Right cardiac atrium (tissue), 5 donors: ENCODE measurements at regions not wholly inside any gene's neighbourhood (a gene's known extent, or its start where the extent isn't known, plus 50 kb on each side); places are given as distances from the start of the nearest gene placed in this dataset.

Experiments
- ATAC-seq, 2 donors: fragments of 200-7000 bp; cut with Tn5 transposase; one replicate each; pipeline versions ENCODE4 v1.8.0 to v1.9.1; 2020; ENCODE audit warnings: moderate library complexity in 2 of 2, mild to moderate bottlenecking in 1 of 2
- DNase-seq, 3 donors: peaks; one replicate each; pipeline ENCODE4 v3.0.0-alpha.2; 2020
- H3K27ac ChIP-seq: one replicate; pipeline ENCODE4 v1.5.1; 2013; ENCODE audit warnings: mild to moderate bottlenecking, low read length, control low read depth, moderate library complexity
- H3K27me3 ChIP-seq: one replicate; pipeline ENCODE4 v1.6.1; 2013; ENCODE audit not compliant: control insufficient read depth, insufficient read depth
- H3K4me1 ChIP-seq: one replicate; pipeline ENCODE4 v1.6.1; 2013; ENCODE audit warnings: low read length; ENCODE audit not compliant: control insufficient read depth, insufficient read depth
- H3K4me3 ChIP-seq: one replicate; pipeline ENCODE4 v1.5.1; 2013; ENCODE audit warnings: low read length, control low read depth
- H3K9me3 ChIP-seq: one replicate; pipeline ENCODE4 v1.6.1; 2013; ENCODE audit warnings: low read length; ENCODE audit not compliant: control insufficient read depth
- WGBS: extraction: QIAGEN DNeasy Blood & Tissue Kit; methylation state at CpG from one replicate; pipeline ENCODE4 v1.1.7; 2013; 5-methylcytosine and 5-hydroxymethylcytosine counted together
- intact Hi-C, 4 donors: fragments of 100-400 bp; cut with DNase I; formaldehyde crosslinking; loops; one replicate each; pipeline versions ENCODE4 v1.11.0 to v1.14.0; 2022 to 2023
- donor health status: healthy with polysubstance abuse.
- donor health status: DM: no; HTN: yes; CAD: no.
- donor health status: DM: no; HTN: no; CAD: no.
- donor health status: DM: no; HTN: yes; CAD: no; lungs with severe emphysema.
- donor health status: DM: yes; HTN: yes; CAD: no.

GRCh38 chr22:23000657-23001347 is 69.5 kb upstream of the GNAZ start:
- H3K4me3 ChIP-seq, result no peak overlapping the region
- DNase-seq (no peak), ATAC-seq (no peak)
- H3K27ac ChIP-seq, result no peak overlapping the region
- no peaks in the 10 kb centered on the region for H3K9me3 ChIP-seq
- WGBS, result 76% methylated on average over 2 of the region's 2 CpGs
- H3K4me1 ChIP-seq, result no peaks in the 10 kb centered on the region
- H3K27me3 ChIP-seq, result no peaks in the 10 kb centered on the region
- intact Hi-C loops, result no loop called here

GRCh38 chr22:23001463-23001862 is 68.9 kb upstream of the GNAZ start:
- Histone ChIP-seq H3K4me3 (no peak overlapping the region), H3K4me1 (no peaks in the 10 kb centered on the region), H3K9me3 (no peaks in the 10 kb centered on the region), H3K27ac (no peak overlapping the region), H3K27me3 (no peaks in the 10 kb centered on the region)
- DNase-seq, result no peak
- no peak for ATAC-seq
- intact Hi-C loops, result no loop called here

- H3K9me3 ChIP-seq, result no peaks in the 10 kb centered on the region
- no peak overlapping the region for H3K27ac ChIP-seq
- intact Hi-C loops, result no loop called here
- no peak overlapping the region for H3K4me3 ChIP-seq
- 84% methylated on average over 2 of the region's 2 CpGs for WGBS
- no peak for ATAC-seq
- H3K4me1 ChIP-seq, result no peaks in the 10 kb centered on the region
- DNase-seq, result no peak
- no peaks in the 10 kb centered on the region for H3K27me3 ChIP-seq
These were observed 67.6 kb upstream of the GNAZ start for GRCh38 chr22:23002612-23003180.

DNA sequence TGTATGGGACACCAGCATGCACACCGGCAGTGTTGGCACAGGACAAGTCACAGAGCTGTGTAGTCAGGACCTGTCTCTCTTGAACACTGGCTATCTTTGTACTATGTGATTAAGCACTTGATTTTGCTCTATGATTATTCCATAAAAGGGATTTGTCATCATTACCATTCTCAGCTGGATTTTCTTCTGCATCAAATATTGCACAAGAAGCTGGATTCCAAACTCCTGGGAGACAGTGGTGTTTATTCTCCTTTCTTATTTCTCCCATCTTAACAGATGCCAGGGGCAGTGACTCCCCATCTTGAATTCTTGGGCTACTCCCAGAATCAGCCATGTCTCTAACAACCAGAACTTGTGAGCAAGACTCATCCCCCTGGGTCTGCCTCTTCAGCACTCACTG is 62.5 kb upstream of the GNAZ start:
- intact Hi-C loops, result no loop called here
- no peak for DNase-seq
- no peak overlapping the region for H3K4me3 ChIP-seq
- no peak overlapping the region for H3K27ac ChIP-seq
- no peaks in the 10 kb centered on the region for H3K4me1 ChIP-seq
- no peaks in the 10 kb centered on the region for H3K27me3 ChIP-seq
- 91% methylated on average over 1 of the region's 1 CpG for WGBS
- no peaks in the 10 kb centered on the region for H3K9me3 ChIP-seq
- ATAC-seq, result no peak

- no peaks in the 10 kb centered on the region for H3K4me1 ChIP-seq
- no peak for DNase-seq
- no peak overlapping the region for H3K27ac ChIP-seq
- H3K27me3 ChIP-seq, result no peaks in the 10 kb centered on the region
- intact Hi-C loops, result no loop called here
- no peak overlapping the region for H3K4me3 ChIP-seq
- ATAC-seq, result no peak
- 82% methylated on average over 2 of the region's 2 CpGs for WGBS
- H3K9me3 ChIP-seq, result no peaks in the 10 kb centered on the region
These were observed 61.4 kb upstream of the GNAZ start for GRCh38 chr22:23008896-23009295.
